HK-2 (cell line): ENCODE measurements at regions not wholly inside any gene's neighbourhood (a gene's known extent, or its start where the extent isn't known, plus 50 kb on each side); places are given as distances from the start of the nearest gene placed in this dataset.
"Not testable (repeated sequence)": the region's sequence is repeated elsewhere in the genome, so short reads cannot be mapped to it uniquely, and the experiment has no call there.

ENCODE experiments used
- DNase-seq: peaks from one replicate; pipeline ENCODE4 v3.0.0-alpha.2; 2018; ENCODE audit not compliant: unreplicated experiment

GRCh38 chr5:89229331-89230070 lies 346.5 kb upstream of the MEF2C start:
- DNase-seq = no peak

GRCh38 chr5:89228355-89228754 lies 345.4 kb upstream of the MEF2C start:
- DNase-seq = no peak

GRCh38 chr5:89218364-89218763 lies 335.4 kb upstream of the MEF2C start:
- DNase-seq = no peak

- DNase-seq = no peak
Measured at GRCh38 chr5:89216606-89217005, 333.6 kb upstream of the MEF2C start.

GRCh38 chr5:89213573-89213972 lies 330.6 kb upstream of the MEF2C start:
- no peak for DNase-seq

- DNase-seq = no peak
Measured at GRCh38 chr5:89211836-89212235, 328.9 kb upstream of the MEF2C start.

GRCh38 chr5:89208811-89209210 lies 325.8 kb upstream of the MEF2C start:
- no peak for DNase-seq

GRCh38 chr5:89208392-89208791 lies 325.4 kb upstream of the MEF2C start:
- no peak for DNase-seq

GRCh38 chr5:89204756-89205155 lies 321.8 kb upstream of the MEF2C start:
- no peak for DNase-seq

GRCh38 chr5:89203611-89204010 lies 320.6 kb upstream of the MEF2C start:
- DNase-seq = no peak

GRCh38 chr5:89200899-89201298 lies 317.9 kb upstream of the MEF2C start:
- no peak for DNase-seq

GRCh38 chr5:89199306-89199705 lies 316.3 kb upstream of the MEF2C start:
- DNase-seq = no peak

GRCh38 chr5:89191374-89191773 lies 308.4 kb upstream of the MEF2C start:
- DNase-seq = no peak

- no peak for DNase-seq
Measured at GRCh38 chr5:89190515-89191265, 307.7 kb upstream of the MEF2C start.

- no peak for DNase-seq
Measured at GRCh38 chr5:89187883-89188465, 305.0 kb upstream of the MEF2C start.

- no peak for DNase-seq
Measured at GRCh38 chr5:89187268-89187667, 304.3 kb upstream of the MEF2C start.

- no peak for DNase-seq
Measured at GRCh38 chr5:89181546-89181945, 298.6 kb upstream of the MEF2C start.

GRCh38 chr5:89179731-89180130 lies 296.7 kb upstream of the MEF2C start:
- no peak for DNase-seq

GRCh38 chr5:89178541-89178940 lies 295.6 kb upstream of the MEF2C start:
- DNase-seq = no peak

- no peak for DNase-seq
Measured at GRCh38 chr5:89173528-89173927, 290.5 kb upstream of the MEF2C start.

- no peak for DNase-seq
Measured at GRCh38 chr5:89168766-89169165, 285.8 kb upstream of the MEF2C start.

GRCh38 chr5:89164703-89165102 lies 281.7 kb upstream of the MEF2C start:
- DNase-seq = not testable (repeated sequence)

GRCh38 chr5:89156226-89156625 lies 273.2 kb upstream of the MEF2C start:
- no peak for DNase-seq
